NCI-H2227 (cell line): ENCODE measurements at regions not wholly inside any gene's neighbourhood (a gene's known extent, or its start where the extent isn't known, plus 50 kb on each side); places are given as distances from the start of the nearest gene placed in this dataset.

Source experiments
- DNase-seq: peaks from one replicate; lab custom pipeline; 2025; ENCODE audit not compliant: unreplicated experiment; lab: John Stamatoyannopoulos, UW

DNA sequence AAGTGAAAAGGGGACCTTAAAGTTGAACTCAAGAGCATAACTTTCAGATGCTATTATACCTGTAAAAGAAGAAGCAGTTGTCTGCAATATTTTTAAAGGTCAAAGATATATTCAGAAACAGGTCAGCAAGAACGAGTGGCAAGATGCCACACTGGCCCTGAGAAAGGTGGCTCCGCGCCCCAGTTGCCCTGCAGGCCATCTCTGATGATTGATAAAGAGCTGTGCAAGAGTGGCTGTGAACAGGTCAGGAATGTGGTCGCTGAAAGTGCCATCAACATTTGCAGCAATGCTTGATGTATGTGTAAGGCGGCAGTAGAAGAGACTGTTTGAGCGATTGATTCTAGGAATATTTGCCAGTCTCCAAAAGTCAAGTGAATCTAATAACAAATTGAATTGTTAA lies 664.2 kb upstream of the SLC10A2 start:
- no peak for DNase-seq

DNA sequence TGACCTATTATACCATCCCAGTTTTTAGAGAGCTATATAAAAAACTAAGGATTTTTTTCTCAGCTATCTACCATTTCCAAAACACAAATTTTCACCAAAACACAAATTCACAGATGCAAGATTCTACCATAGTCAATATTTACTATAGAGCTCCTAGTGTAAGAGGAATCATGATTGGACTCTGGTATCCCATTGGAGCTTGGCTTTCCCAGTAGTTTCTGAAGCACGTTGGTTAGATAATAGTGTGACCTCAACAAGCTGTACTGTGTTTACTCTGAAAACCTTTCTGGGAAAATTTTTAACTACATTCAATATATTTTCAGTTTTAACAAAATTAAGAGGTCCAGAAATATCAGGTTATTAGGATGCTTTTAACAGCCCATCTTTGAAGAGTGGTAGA lies 660.6 kb upstream of the SLC10A2 start:
- no peak for DNase-seq

DNA sequence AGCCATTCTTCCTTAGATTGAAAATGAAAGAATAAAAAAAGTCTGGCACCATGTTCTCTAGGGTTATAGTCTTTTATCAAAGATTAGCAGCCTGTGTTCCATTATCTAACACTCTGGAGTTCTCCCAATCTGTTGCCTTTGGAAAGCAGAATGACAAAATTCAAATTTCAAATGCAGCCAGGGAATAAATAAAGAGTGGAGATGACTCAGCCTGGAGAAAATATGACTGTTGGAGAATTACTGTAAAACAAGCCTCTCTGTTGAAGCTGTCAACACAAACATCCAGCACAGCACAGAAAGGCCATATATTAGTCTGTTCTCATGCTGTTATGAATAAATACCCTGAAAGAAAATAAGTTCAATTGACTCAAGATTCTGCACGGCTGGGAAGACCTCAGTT lies 650.5 kb upstream of the SLC10A2 start:
- DNase-seq, result no peak

DNA sequence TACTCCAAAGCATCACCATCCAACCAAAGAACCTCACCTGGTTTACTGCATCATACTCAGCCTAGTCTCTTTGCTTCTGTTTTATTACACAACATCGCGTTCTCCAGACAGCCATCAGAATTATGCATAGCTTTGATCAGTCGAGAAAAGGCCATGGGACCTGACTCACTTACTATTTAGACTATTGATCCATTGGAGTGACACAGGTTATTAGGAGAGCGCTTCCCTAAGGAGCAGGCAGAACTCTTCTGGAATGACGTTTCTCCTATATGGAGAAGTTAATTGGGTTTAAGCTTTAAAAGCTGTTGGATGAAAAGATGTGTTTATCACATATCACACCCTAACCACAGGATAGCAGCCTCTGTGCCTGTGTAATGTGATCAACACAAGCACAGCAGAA lies 649.1 kb upstream of the SLC10A2 start:
- no peak for DNase-seq

DNA sequence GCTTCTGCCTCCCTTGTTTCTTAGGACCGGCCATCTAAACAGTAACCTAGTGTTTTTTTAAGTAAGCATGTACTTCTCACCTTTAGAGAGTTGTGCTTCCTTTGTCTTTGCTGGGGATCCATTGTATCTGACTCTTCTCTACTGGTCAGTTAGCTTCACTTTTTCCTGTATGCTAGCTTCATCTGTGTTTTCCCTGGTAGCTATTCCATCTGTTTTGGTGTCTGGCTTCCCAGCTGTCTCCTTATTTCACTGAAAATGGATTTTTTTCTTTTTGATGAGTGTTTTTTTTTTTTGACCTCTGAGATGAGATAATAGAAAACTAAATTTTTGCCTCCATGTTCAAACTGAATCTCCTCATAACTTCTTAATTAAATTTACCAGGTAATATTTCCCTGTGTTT lies 637.0 kb upstream of the SLC10A2 start:
- DNase-seq, result no peak

DNA sequence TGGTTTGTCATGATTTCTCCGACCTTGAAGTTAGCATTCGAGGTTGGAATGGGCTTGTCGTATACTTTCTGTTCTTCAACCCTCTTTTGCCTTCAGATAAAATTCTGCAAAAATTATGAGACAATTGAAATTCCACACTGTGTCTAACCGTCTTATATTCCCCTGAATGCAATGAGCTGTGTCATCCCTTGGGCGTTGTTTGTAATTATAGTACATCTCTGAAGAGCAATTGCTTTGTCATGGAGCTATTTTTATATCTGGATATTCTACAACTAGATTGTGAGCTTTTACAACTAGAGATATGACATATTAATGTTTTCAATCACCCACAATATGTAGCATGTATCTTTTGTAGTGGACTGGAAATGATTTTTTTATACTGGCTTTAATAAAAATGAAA lies 631.8 kb upstream of the SLC10A2 start:
- no peak for DNase-seq

DNA sequence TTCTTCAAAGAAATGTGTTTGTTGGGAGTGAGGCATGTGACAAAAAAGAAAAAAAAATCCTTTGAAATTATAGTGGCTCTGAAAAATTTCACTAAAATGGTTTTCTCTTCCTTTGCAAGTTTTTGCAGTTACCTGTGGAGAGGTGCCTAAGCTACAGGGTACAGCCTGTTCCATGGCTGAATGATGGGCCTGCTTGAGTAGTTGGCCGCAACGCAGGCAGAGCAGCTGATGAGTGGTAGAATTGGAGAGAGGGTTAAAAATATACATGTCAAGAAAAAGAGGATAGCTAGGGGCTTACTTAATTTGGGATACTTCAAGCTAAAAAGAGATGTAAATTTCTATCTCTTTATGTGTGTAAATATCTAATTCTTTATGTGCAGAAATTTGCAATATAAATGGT lies 629.1 kb upstream of the SLC10A2 start:
- no peak for DNase-seq

DNA sequence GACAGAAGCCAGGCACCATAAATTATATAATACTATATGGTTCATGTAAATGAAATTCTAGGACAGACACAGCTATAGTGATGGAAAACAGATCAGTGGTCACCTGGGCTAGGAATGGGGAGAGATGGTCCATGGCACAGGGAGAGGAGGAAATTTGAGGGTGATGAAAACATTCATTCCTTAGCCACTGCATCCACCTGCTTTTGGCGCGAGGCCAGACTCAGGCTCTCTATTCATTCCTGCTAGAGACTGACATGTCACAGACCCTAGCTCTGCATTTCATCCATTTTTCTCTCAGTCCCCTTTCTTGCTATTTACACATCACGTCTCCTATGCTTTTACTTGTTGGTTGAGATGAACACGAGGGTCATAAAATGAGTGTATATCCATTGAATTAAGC lies 628.3 kb upstream of the SLC10A2 start:
- no peak for DNase-seq

DNA sequence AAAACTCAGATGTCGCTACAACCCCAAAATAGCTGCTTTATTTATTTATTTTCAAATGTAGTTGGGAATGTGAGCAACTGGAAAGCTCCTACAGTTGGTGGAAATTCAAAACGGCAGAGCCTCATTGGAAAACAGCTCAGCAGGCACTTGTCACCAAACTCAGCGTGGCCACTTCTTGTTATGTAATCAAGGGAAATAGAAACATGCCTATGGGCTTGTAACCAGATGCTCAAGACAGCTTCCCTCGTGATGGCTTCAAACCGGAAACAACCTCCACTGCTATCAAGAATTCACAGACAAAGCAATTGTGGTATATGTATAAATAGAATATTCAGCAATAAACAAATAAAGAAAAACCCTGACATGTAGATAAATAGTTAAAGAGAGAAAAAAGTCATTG lies 627.8 kb upstream of the SLC10A2 start:
- no peak for DNase-seq

DNA sequence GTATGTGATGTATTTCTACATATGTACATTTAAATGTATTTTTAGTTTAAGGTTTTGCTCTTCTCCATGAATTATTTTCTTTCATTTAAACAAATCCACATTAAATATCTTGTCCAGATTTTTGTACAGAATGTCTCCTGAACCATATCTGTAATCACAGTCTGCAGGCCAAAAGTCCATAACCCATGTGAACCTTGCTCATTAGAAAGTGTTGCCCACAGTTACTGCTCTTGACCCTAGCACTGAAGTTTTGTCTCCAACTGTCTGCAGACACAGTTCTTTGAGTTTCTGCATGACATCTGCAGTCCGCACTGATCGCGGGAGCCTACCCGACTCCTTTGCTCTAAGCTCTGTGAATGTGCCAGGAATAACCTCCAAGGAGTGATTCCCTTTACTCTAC lies 626.2 kb upstream of the SLC10A2 start:
- DNase-seq, result no peak

DNA sequence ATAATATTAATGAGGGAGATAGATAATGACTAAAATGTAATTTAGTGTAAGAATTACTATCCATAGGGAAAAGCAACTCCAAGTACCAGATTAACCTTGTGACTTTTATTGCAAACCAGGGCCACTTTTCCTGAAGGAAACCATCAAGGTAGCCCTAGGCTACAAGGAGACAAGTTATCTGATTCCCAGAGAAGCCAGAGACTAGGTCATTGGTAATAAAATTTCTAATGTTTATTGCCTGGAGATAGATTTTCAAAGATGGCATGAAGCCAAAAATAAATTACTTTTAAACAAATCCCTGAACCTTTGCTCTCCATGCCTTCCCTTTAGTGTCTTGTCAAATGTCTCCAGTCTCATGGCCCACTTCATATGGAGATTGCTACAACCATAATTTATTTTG lies 610.1 kb upstream of the SLC10A2 start:
- DNase-seq, result no peak

DNA sequence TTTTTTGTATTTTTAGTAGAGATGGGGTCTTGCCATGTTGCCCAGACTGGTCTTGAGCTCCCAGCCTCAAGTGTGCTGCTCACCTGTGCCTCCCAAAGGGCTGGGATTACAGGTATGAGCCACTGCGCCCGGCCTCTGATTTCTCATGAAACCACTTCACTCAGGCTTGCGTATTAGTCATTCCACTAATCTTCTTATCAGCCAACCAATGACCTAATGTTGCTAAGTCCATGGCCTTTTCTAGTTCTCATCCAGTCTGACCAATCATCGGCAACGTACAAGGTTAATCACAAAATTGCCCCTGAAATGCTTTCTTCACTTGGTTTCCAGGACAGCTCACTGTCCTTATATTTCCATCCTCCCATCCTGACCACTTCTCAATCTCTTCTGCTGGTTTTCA lies 605.3 kb upstream of the SLC10A2 start:
- DNase-seq, result no peak

DNA sequence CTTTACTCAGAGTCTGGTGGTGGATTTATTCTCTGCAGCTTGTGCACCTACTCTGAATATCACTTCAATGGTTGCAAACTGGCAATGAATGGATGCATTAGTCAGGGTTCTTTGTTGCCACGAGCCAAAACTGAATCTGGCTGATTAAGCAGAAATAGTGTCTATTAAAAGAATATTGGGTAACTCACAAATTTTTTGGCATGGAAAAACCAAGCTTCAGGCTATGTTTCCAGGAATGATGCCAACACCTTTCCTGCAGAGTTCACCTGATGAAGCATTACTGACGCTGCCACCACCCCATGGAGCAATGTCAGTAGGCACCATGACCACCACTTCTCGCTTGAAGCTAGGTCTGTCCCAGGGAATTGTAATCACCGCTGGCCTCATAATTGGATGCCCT lies 597.8 kb upstream of the SLC10A2 start:
- DNase-seq, result no peak

DNA sequence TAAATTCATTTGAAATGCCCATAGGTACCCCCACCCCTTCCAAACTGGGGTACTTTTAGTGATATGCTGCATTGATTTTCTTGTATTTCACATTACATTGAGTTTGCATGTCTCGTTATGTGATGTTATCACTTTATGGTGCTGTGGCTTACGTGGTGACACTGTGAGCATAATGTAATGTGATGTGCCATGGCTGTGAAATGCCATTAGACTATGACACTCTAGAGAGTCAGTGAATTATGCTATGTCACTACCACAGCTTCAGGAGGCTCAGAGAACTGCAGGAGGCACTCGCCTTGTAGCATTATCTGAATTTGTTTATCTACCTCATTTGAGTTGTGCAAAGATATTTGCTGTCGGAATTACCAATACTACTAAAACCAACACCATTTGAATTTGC lies 590.1 kb upstream of the SLC10A2 start:
- no peak for DNase-seq

DNA sequence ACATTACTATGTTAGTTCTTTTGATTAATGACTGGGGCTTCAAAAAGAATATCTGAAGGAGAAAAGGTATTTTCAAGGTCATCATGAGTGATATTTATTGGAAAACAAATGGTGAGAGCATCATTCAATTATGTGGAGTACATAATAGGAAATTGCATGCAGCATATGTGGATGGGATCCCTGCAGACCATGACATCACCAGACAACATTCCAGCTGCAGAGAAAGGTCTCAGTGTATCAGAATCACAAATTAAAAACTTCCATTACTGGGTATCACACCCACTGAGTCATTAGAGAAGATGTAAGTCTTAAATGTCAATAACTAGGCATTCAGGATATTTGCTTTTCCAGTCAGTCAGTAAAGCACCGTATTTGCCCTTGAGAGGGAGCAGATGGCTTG lies 574.4 kb upstream of the SLC10A2 start:
- DNase-seq, result no peak

DNA sequence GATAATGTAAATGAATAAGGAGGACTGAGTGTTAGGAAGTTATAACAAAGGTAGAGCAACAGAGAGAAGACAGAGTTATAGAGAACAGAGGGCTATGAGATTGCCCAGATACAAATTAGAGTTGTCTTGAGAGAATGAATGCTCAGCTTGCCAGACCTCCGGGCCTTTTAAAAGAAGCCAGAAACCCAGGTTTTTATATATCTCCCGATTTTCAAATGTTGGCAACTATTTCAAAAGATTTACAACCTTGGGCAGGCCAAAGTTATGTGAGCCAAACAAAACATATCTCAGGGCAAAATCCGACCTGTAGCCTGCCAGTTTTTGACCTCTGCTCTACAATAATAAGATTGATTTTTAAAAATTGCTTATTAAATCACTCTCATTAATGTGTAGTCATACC lies 573.1 kb upstream of the SLC10A2 start:
- DNase-seq, result no peak

DNA sequence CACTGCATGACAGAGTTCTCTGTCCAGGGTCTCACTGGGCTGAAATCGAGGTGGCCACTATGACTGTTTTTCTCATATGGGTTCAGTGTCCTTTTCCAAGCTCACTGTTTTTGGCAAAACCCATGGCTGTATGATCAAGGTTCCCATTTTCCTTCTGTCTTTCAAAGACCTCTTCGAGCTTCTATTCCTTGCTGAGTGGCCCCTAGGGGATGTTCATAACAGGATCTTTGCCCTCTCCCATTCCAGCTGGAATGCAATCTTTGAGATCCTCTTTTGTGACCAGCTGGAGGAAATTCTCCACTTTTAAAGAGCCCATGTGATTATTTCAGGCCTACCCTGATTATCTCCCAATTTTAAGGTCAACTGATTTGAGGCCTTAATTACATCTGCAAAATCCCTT lies 572.5 kb upstream of the SLC10A2 start:
- DNase-seq, result no peak

DNA sequence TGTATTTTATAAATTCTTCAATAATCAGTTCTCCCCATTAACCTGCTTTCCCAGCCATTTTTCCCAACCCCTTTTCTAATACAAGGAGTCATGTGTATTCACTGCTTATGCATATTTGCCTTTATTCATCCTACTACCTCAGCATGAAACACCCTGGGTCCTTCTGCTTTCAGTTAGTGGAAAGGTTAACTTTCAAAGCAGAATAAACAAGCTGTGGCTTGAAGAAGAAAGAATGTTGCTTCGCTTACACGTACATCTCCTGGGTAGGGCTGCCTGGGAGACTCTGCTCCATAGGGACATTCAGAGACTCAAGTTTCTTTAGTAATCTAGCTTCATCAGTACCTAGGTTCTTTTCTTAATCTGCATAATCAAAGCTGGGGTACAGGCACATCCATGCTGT lies 567.8 kb upstream of the SLC10A2 start:
- no peak for DNase-seq

DNA sequence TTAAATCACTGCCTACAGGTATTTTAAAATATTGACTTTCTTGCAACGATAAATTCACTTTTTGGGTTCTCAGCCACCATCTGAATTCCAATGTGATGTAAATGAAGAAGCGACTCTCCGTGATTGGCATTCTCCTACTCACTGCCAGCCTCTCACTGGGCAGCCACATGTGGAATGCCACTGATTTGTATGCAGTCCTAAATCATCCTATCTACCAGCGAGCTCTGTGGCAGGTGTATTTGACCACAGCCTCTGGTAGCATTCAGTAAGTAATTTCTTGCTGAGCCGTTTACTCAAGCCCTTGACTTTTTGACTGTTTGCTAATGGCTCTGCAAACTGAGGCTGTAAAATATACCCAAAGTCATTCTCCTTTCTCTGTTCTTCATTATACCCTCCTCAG lies 559.0 kb upstream of the SLC10A2 start:
- no peak for DNase-seq

DNA sequence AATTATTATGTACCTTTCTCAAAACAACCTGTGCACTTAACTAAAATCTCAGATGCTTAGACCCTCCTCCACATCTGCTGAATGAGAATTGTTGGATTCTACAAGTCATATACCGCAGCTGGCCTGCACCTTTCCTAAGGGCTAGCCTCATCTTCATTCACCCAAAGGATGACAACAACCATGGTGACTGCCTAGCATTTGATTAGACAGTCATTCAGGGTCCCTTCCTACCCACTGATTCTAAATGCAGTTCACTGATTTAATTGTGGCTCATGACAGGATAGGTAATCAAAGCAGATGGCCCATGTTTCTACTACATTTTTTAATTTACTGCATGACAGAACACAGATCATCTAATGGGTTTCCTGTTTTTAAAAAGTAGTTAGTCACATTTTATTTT lies 551.9 kb upstream of the SLC10A2 start:
- DNase-seq, result no peak

DNA sequence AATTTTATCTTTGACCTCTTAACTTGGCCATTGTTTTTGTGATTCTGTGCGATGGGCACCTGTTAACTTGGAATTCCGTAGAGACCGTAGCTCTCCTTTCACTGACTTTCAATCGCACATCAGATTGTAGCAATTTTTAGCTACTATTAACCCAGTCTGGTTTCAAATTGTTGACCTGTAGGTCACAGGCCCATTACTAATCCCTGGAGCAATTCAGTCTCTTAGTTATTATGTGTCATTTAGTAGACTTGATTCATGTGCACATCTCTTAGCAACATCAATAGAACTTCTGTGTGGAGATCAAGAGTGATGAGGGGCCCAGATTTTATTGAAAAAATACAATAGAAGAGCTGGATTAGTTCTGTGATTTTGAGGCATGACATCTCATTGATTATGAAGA lies 549.6 kb upstream of the SLC10A2 start:
- DNase-seq, result peak; percentile 85

DNA sequence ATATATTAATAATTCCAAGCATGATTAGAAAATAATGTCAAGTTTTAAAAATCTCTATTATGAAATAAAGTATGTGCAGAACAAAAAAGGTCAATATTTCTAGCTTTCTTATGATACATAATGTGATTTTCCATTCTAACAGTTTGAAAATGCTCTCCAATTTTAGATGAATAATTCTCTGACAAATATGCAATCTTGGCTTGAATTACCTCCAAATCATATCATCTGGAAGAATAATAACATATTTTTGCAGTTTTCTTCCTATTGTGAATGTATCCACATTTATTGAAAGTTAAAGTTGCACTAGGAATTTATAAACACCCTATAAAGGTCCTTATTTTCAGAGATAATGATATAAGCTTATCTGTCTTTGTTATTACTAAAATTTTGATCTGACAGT lies 548.5 kb upstream of the SLC10A2 start:
- no peak for DNase-seq

DNA sequence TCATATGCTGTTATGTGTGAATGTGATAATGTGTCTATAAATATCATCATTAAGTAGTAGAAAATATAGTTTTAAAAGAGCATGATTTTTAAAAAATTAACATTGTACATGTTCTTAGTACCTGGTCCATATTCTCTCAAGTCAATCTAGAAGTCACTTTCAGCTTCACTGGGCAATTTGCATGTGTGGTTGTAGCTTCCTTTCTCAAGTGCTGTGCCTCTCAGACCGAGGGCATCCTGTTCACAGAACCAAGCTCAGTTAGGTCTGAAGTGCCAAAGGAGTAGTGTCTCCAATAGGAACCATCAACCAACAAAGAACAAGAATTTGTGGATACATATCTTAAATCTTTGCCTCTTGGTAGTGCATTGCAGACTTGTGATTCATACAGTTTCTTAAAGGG lies 541.8 kb upstream of the SLC10A2 start:
- DNase-seq, result no peak
